Esophagus muscularis mucosa (tissue), 4 donors: ENCODE measurements at regions not wholly inside any gene's neighbourhood (a gene's known extent, or its start where the extent isn't known, plus 50 kb on each side); places are given as distances from the start of the nearest gene placed in this dataset.

ENCODE experiments used
- EP300 ChIP-seq: sonication (generic); formaldehyde crosslinking; IDR thresholded peaks from one replicate; pipeline ENCODE4 v1.6.1; 2017; ENCODE audit warnings: antibody characterized with exemption
- POLR2A ChIP-seq: fragments of 450-650 bp; IDR thresholded peaks from one replicate; pipeline ENCODE4 v1.6.1; 2017; ENCODE audit warnings: antibody characterized with exemption, moderate library complexity, mild to moderate bottlenecking, low read depth
- POLR2AphosphoS5 ChIP-seq, 2 donors: sonication (generic); formaldehyde crosslinking; IDR thresholded peaks; one replicate each; pipeline ENCODE4 v1.6.1; 2017; ENCODE audit warnings: antibody characterized with exemption in 2 of 2
- TF ChIP-seq, protein P1 (sequence below), 3 experiments: fragments of 200-600 bp in 2 of 3; fragments of 450-650 bp in 1 of 3; sonication (generic) in 2 of 3; IDR thresholded peaks; one replicate each; pipeline ENCODE4 v1.5.1; 2017 to 2019; ENCODE audit warnings: antibody characterized with exemption in 3 of 3, mild to moderate bottlenecking in 2 of 3, moderate library complexity in 1 of 3

DNA sequence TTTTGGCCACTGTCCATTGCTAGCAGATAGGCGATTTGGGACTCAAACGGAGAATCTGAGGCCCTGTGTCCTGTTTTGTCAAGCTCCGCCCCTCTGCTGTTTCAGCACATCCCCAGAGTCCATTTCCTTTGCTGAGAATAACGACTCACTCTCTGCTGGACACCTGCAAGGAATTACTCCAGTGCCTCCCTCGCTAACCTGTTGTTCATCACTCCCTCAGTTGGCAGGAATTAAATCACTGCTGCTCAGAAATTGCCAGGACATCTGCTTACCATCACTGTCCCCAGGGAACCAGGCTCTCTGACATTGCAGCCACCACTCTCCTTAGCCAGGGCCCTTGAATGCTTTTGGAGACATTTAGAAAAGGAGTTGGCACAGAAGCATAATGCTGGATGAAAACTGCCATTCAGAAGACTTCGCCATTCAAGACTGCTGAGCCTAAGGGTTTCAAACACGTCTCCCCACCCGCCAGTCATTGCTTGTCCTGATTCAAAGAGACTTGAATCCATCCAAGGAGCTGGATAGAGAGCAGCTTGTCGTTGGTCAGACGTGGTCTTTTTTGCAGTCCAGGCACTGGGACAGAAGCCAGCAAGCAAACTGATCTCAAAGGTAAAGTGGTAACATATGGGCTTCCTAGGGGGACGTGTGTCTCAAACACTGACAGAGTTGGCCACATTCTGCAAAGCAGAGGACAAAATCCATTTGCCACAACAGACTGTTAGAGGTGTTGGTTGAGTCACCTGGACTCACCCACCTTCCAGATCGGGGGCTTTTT lies 155.3 kb downstream of the UXS1 start:
- TF ChIP-seq, protein P1, sequence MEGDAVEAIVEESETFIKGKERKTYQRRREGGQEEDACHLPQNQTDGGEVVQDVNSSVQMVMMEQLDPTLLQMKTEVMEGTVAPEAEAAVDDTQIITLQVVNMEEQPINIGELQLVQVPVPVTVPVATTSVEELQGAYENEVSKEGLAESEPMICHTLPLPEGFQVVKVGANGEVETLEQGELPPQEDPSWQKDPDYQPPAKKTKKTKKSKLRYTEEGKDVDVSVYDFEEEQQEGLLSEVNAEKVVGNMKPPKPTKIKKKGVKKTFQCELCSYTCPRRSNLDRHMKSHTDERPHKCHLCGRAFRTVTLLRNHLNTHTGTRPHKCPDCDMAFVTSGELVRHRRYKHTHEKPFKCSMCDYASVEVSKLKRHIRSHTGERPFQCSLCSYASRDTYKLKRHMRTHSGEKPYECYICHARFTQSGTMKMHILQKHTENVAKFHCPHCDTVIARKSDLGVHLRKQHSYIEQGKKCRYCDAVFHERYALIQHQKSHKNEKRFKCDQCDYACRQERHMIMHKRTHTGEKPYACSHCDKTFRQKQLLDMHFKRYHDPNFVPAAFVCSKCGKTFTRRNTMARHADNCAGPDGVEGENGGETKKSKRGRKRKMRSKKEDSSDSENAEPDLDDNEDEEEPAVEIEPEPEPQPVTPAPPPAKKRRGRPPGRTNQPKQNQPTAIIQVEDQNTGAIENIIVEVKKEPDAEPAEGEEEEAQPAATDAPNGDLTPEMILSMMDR (IDR thresholded peaks at IDR 0.05) = no peak
- TF ChIP-seq EP300 = no peak
- TF ChIP-seq POLR2AphosphoS5 (IDR thresholded peaks at IDR 0.05) = peak in 1 of 2 donors; percentile 56
- TF ChIP-seq POLR2A = no peak
